Hepatocyte (in vitro differentiated cells): ENCODE measurements at regions not wholly inside any gene's neighbourhood (a gene's known extent, or its start where the extent isn't known, plus 50 kb on each side); places are given as distances from the start of the nearest gene placed in this dataset.
"Not testable (repeated sequence)": the region's sequence is repeated elsewhere in the genome, so short reads cannot be mapped to it uniquely, and the experiment has no call there.

ENCODE experiments used
- DNase-seq: peaks from one replicate; pipeline ENCODE4 v3.0.0-alpha.2; 2016; ENCODE audit warnings: low spot score
- H2AFZ ChIP-seq: fragments of 200-600 bp; sonication (generic); 2 replicates; pipeline ENCODE4 v1.6.0; 2016; ENCODE audit warnings: antibody characterized with exemption, mild to moderate bottlenecking
- H3K27ac ChIP-seq: fragments of 200-600 bp; sonication (generic); 2 replicates; pipeline ENCODE4 v1.5.1; 2016; ENCODE audit warnings: mild to moderate bottlenecking
- H3K27me3 ChIP-seq: fragments of 200-600 bp; sonication (generic); 2 replicates; pipeline ENCODE4 v1.6.1; 2016
- H3K36me3 ChIP-seq: fragments of 200-600 bp; sonication (generic); replicated peaks from 2 replicates; pipeline ENCODE4 v1.5.1; 2016; ENCODE audit warnings: low read depth; ENCODE audit not compliant: insufficient read depth
- H3K4me1 ChIP-seq: fragments of 200-600 bp; sonication (generic); 2 replicates; pipeline ENCODE4 v1.5.1; 2016; ENCODE audit warnings: mild to moderate bottlenecking, moderate library complexity; ENCODE audit not compliant: insufficient read depth
- H3K4me2 ChIP-seq: fragments of 200-600 bp; sonication (generic); 2 replicates; pipeline ENCODE4 v1.6.0; 2016
- H3K4me3 ChIP-seq: fragments of 200-600 bp; sonication (generic); 2 replicates; pipeline ENCODE4 v1.5.1; 2016; ENCODE audit warnings: mild to moderate bottlenecking
- H3K79me2 ChIP-seq: fragments of 200-600 bp; sonication (generic); 2 replicates; pipeline ENCODE4 v1.6.0; 2017; ENCODE audit warnings: mild to moderate bottlenecking
- H3K9me2 ChIP-seq: fragments of 200-600 bp; sonication (generic); replicated peaks from 2 replicates; pipeline ENCODE4 v1.6.0; 2017; ENCODE audit warnings: mild to moderate bottlenecking; ENCODE audit not compliant: insufficient read depth
- H3K9me3 ChIP-seq: fragments of 200-600 bp; sonication (generic); 2 replicates; pipeline ENCODE4 v1.5.1; 2016; ENCODE audit warnings: low read depth, mild to moderate bottlenecking
- H4K20me1 ChIP-seq: fragments of 200-600 bp; sonication (generic); 2 replicates; pipeline ENCODE4 v1.6.0; 2016; ENCODE audit warnings: mild to moderate bottlenecking; ENCODE audit not compliant: insufficient read depth, poor library complexity, severe bottlenecking
- EZH2 ChIP-seq: fragments of 200-600 bp; sonication (generic); IDR thresholded peaks from 2 replicates; pipeline ENCODE4 v1.6.1; 2016; ENCODE audit warnings: antibody characterized with exemption, mild to moderate bottlenecking, borderline replicate concordance
- EZH2phosphoT487 ChIP-seq: fragments of 200-600 bp; sonication (generic); IDR thresholded peaks from one replicate; pipeline ENCODE4 v1.6.1; 2018; ENCODE audit warnings: antibody characterized with exemption, mild to moderate bottlenecking, low read depth, moderate library complexity; ENCODE audit not compliant: unreplicated experiment, severe bottlenecking
- WGBS: methylation state at CpG from one replicate; pipeline ENCODE4 v1.1.6; 2016; ENCODE audit warnings: low lambda C conversion rate; ENCODE audit errors: missing lambda C conversion rate; 5-methylcytosine and 5-hydroxymethylcytosine counted together
- TF ChIP-seq, protein P1 (sequence below): fragments of 200-600 bp; sonication (generic); IDR thresholded peaks from 2 replicates; pipeline ENCODE4 v1.5.1; 2016; ENCODE audit warnings: antibody characterized with exemption, mild to moderate bottlenecking; ENCODE audit not compliant: poor library complexity

DNA sequence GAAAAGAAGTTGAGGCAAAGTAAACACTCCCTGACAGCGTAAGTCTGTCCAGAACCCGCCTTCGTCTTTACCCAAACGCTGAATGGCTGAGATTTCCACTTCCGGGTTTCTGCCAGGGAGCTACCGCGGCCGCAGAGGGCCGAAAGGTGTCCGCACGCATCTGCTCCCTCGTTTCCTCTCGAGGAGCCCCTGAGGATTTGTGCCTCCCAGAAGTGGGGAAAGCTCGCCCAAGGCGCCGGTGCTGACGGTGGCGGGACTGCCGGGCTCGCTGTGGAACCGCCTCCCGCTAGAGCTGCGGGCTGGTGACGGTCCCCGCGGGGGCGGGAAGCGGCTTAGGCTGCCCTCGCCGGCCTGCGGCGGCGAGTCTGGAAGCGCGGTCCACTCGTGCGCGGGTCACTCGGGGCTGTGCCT lies 1760.2 kb upstream of the DEFB115 start:
- 79% methylated on average over 37 of the region's 39 CpGs for WGBS
- TF ChIP-seq EZH2 = no peak
- TF ChIP-seq, protein P1, sequence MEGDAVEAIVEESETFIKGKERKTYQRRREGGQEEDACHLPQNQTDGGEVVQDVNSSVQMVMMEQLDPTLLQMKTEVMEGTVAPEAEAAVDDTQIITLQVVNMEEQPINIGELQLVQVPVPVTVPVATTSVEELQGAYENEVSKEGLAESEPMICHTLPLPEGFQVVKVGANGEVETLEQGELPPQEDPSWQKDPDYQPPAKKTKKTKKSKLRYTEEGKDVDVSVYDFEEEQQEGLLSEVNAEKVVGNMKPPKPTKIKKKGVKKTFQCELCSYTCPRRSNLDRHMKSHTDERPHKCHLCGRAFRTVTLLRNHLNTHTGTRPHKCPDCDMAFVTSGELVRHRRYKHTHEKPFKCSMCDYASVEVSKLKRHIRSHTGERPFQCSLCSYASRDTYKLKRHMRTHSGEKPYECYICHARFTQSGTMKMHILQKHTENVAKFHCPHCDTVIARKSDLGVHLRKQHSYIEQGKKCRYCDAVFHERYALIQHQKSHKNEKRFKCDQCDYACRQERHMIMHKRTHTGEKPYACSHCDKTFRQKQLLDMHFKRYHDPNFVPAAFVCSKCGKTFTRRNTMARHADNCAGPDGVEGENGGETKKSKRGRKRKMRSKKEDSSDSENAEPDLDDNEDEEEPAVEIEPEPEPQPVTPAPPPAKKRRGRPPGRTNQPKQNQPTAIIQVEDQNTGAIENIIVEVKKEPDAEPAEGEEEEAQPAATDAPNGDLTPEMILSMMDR = no peak
- TF ChIP-seq EZH2phosphoT487 = no peak
- H3K79me2 ChIP-seq = no peaks in the 10 kb centered on the region
- H3K9me2 ChIP-seq = no peaks in the 10 kb centered on the region
- H3K4me1 ChIP-seq = no peaks in the 10 kb centered on the region
- H3K36me3 ChIP-seq = no peaks in the 10 kb centered on the region
- H4K20me1 ChIP-seq = no peaks in the 10 kb centered on the region
- H3K4me2 ChIP-seq = no peak overlapping the region
- no peak for DNase-seq
- H3K9me3 ChIP-seq = no peaks in the 10 kb centered on the region
- H2AFZ ChIP-seq = no peak overlapping the region
- no peaks in the 10 kb centered on the region for H3K27me3 ChIP-seq
- no peak overlapping the region for H3K4me3 ChIP-seq
- no peak overlapping the region for H3K27ac ChIP-seq

DNA sequence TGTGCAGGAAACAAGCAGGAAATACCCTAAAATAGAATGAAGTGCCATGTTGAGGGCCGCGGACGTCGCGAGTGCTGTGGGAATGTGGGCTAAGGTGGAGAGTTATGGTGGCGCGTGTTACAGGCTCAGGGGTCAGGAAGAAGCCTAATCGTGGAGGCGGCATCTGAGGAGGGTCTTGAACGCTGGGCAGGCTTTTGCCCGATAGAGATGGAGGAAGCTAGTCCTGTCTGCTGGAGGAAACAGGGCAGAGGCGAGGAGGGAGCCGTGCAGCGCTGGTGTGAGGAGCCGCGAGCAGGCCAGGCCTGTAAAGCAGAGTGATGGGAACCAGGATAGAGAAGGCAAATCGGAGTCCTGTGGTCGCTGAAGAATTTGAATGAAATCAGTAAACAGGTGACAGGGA lies 1759.8 kb upstream of the DEFB115 start:
- not testable (repeated sequence) for H3K36me3 ChIP-seq, H3K4me1 ChIP-seq, H3K9me2 ChIP-seq, H2AFZ ChIP-seq, H3K79me2 ChIP-seq, H4K20me1 ChIP-seq, H3K27ac ChIP-seq, H3K4me2 ChIP-seq, H3K27me3 ChIP-seq, H3K9me3 ChIP-seq, H3K4me3 ChIP-seq
- peak; percentile 6 for DNase-seq
- WGBS = 77% methylated on average over 18 of the region's 18 CpGs

DNA sequence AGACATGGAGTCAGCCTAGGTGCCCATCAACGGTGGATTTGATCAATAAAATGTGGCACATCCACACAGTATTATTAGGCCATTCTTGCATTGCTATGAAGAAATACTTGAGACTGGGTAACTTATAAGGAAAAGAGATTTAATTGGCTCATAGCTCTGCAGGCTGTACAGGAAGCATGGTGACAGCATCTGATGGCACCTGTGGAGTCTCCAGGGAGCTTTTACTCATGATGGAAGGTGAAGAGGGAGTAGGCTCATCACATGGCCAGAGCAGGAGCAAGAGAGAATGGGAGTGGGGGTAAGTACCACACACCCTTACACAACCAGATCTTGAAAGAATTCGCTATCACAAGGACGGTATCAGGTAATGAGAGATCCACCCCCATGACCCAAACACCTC lies 1756.7 kb upstream of the DEFB115 start:
- not testable (repeated sequence) for DNase-seq, H2AFZ ChIP-seq, H3K27me3 ChIP-seq, H4K20me1 ChIP-seq, H3K4me3 ChIP-seq, H3K9me2 ChIP-seq, H3K4me1 ChIP-seq, H3K9me3 ChIP-seq, H3K79me2 ChIP-seq, H3K36me3 ChIP-seq, H3K4me2 ChIP-seq, H3K27ac ChIP-seq
- whole genome bisulfite sequencing = 31% methylated on average over 3 of the region's 3 CpGs

DNA sequence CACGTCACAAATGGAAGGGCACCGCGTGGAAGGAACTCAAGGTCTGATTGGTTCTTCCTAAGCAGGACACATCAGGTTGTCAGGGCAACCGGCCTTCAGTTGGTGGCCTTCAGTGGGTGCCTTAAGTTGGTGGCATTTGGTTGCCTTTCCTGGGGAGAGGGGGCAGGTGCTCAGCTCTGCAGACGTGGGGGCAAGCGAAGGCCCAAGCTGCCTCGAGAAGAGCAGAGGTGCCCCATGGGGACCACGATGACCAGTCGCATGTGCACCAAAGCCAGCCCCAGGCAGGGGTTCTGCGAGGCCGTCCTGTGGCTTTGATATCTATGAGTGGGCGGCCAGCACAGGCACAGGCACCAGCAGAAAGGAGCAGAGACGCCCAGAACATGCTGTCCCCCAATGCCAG lies 1742.8 kb upstream of the DEFB115 start:
- H3K9me3 ChIP-seq = not testable (repeated sequence)

DNA sequence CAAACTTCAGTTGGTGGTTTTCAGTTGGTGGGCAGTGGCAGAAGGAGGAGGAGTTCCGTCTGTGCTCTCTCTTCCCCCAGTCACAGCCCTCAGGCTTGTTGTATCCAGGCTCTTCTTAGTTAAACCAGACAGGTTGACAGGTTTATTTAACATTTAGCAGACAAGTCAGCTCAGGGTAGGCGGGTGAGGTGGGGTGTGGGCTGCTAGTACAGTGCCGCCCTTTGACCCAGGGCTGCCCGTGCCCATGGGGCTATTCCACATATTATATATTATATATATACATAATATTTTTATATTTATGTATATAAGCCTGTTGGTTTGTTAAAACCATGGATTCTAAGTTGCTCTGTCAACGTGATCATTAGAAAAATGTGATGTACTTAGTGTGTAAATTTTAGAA lies 1740.6 kb upstream of the DEFB115 start:
- H3K36me3 ChIP-seq, H3K4me2 ChIP-seq, H2AFZ ChIP-seq, H3K4me1 ChIP-seq, DNase-seq, H3K27me3 ChIP-seq, H3K79me2 ChIP-seq, H3K9me3 ChIP-seq, H3K27ac ChIP-seq, H4K20me1 ChIP-seq, H3K9me2 ChIP-seq, H3K4me3 ChIP-seq: not testable (repeated sequence)
- 56% methylated on average over 5 of the region's 5 CpGs for WGBS

More for the DNA sequence above, 1742.8 kb upstream of the DEFB115 start:
- DNase-seq, H3K4me3 ChIP-seq, H3K4me1 ChIP-seq, H3K36me3 ChIP-seq, H3K27me3 ChIP-seq, H3K27ac ChIP-seq, H3K79me2 ChIP-seq, H3K9me2 ChIP-seq, H2AFZ ChIP-seq, H4K20me1 ChIP-seq, H3K4me2 ChIP-seq: not testable (repeated sequence)
- WGBS = 74% methylated on average over 13 of the region's 13 CpGs

DNA sequence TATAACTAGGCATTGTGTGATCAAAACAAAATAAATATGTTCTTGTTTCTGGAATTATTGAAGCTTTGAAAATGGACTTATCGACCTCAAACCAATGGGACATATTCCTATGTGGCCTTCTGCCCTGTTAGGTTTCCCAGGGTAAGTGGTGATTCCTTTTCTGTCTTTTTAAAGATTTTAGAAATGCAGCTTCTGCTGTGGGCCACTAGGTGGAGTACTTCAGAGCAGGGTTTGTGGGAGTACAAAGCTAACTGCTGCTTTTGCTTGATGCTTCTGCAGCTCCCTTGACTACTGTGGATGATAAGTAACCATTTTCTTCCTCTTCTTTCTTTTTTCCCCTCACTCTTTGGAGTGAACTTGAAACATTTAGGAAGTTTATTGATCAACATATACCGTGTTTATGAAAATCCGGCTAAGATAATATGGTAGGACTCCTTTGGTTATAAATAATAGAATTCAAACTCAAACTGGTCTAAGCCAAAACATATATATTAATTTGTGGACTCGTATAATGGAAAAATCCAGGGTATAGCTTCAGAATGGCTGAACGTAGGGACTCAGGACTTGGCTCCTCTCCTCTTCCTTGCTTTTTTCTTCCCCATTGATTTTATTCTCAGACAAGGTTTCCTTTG lies 1737.7 kb upstream of the DEFB115 start:
- not testable (repeated sequence) for H3K36me3 ChIP-seq
- 45% methylated on average over 5 of the region's 5 CpGs for WGBS

DNA sequence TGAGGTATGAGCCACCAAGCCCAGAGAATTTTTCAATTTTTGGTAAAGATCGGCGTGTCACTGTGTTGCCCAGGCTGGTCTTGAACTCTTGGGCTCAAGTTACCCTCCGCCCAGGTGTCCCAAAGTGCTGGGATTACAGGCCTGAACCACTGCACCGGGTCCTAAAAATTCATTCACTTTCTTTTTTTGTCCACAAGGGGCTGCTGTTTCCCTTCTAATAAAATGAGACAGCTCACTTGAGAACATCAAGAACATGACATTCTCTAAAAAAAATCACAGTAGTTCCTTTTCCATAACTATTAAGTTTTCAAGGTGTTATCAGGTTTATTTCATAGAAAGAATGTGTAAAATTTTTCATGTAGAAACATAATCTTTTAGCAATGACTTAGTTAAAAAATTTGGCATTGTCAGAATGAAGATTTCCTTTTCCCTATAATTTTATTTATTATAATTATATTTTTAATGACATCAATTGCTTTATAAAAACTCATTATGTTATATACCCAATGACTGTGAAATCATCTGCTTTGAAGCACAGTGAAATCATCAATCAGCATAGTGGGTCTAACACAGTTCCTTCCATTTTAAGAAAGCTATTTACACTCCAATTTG lies 1723.8 kb upstream of the DEFB115 start:
- not testable (repeated sequence) for H3K79me2 ChIP-seq, H3K27me3 ChIP-seq, H3K4me1 ChIP-seq, H3K9me2 ChIP-seq, H3K9me3 ChIP-seq, H3K4me3 ChIP-seq, H3K27ac ChIP-seq, H3K36me3 ChIP-seq, DNase-seq, H3K4me2 ChIP-seq, H4K20me1 ChIP-seq, H2AFZ ChIP-seq
- 49% methylated on average over 4 of the region's 4 CpGs for WGBS

More for the DNA sequence above, 1737.7 kb upstream of the DEFB115 start:
- not testable (repeated sequence) for H3K4me1 ChIP-seq, H3K9me2 ChIP-seq, H3K4me3 ChIP-seq, H2AFZ ChIP-seq, H3K79me2 ChIP-seq, H3K4me2 ChIP-seq, H4K20me1 ChIP-seq, H3K9me3 ChIP-seq, H3K27ac ChIP-seq, H3K27me3 ChIP-seq, DNase-seq
